Right renal cortex interstitium (tissue), 3 donors: ENCODE measurements at regions not wholly inside any gene's neighbourhood (a gene's known extent, or its start where the extent isn't known, plus 50 kb on each side); places are given as distances from the start of the nearest gene placed in this dataset.

Experiments used
- DNase-seq, 3 donors: peaks; one replicate each; pipeline ENCODE4 v3.0.0-alpha.2; 2013; ENCODE audit warnings: low read depth in 3 of 3, low spot score in 2 of 3

DNA sequence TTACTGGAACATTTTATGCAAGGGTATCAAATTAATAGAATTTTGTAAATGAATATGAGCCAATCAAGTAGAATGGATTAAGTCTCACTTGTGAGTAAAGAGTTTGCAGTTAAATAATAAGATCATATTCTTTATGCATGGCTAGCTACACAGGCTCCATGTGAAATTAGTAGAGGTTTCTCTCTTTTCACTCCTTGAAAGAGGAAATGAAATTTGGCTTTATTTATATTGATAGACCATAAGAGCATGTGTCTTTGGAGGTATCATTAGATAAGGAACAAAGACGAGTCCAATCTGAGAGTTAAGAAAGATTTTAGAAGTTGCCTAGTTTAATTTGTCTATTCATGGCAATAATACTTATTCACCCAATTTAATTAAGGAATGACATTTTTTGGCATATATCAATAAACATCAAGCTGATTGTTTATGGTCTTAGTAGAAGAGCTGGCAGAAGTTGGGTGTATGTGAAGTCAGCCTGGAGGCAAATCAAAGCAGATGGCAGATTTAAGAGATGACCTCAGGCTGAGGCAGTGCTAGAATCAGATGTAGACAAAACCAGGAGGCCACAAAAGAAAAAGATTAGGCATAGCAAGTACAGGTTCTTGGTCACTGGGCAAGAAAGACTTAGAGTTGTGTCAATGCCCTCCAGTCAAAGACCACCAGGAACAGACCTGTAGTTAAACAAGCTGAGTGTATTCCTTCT lies 406.5 kb upstream of the ARHGEF26 start:
- no peak for DNase-seq

DNA sequence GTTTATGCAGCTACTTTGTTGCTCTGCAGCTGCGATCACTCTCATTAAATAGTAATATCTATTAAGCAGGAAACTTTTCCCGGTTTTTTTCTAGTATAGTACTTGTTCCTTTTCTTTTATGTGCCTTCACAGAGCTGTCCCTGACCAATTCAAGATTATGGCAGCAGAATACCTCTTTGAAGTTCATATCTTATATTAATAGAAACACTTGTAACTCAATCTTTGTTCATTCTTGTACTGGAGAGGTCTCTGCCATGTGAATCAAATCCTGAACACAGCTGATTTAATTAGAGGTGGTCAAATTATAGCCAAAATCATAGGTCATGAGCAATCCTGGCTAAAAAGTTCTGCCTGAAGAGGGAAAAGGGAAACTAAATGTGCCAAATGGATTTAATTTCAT lies 399.0 kb upstream of the ARHGEF26 start:
- no peak for DNase-seq

- DNase-seq, result no peak
These were observed 390.1 kb upstream of the ARHGEF26 start for GRCh38 chr3:153731071-153731470.

- DNase-seq, result no peak
These were observed 386.2 kb upstream of the ARHGEF26 start for GRCh38 chr3:153734777-153735551.

- DNase-seq, result no peak
These were observed 381.1 kb upstream of the ARHGEF26 start for GRCh38 chr3:153740109-153740508.

DNA sequence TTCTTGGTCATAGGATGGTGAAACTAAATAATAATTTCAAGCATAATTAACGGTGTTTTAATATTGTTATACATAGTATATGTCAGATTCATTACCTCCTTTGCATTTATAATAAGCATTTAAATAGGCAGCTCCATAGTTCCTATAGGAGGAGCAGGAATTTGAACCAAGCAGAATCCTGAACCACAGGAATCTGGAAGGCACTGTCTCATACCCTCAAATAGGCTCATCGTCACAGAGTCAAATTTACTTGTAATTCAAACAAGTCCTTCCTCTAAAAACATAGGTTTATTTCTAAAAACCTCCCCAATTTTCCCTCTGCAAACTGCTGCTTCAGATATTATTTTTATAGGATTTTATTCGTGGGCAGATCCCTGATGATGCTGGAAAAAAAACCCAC lies 376.3 kb upstream of the ARHGEF26 start:
- no peak for DNase-seq

DNA sequence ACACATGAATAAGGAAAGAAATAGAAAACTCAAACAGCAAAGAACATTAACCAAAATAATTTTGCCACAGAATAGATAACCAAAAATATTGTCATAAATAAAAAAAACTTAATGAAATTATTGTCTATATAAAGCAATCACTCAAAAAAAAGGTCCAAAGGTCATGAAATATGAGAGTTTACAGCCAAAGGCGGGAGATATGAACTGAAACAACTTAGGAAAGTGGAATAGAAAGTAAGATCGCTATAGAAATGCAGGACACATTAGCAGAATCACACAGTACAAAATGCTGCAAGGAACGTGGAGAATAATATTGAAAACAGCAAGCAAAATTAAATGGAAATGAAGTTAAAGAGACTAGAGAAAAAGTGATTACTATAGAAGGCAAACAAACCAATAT lies 375.0 kb upstream of the ARHGEF26 start:
- no peak for DNase-seq

DNA sequence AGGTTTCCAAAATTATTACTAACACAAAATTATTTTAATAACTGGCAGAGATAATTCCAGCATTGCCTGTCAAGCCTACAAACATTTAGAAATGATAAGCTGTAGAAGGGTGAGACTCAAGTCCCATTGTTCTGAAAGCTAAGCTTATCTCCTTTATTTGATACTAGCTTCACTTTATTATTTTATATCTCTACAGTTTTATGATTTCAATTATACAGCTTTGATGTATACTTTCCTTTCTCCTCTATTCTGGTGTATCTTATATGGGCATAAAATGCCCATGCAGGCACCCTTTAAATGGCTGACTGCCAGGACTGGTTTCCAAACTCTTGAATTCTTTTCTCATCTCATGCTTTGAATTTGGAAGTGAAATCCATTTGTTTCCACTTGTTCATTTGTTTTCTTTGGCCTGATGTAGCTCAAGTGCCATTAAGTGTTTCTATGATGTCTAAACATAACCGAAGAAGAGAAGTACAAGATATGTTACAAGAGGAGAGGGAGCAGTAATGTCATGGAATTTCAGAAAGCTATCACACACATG lies 372.1 kb upstream of the ARHGEF26 start:
- DNase-seq, result no peak

DNA sequence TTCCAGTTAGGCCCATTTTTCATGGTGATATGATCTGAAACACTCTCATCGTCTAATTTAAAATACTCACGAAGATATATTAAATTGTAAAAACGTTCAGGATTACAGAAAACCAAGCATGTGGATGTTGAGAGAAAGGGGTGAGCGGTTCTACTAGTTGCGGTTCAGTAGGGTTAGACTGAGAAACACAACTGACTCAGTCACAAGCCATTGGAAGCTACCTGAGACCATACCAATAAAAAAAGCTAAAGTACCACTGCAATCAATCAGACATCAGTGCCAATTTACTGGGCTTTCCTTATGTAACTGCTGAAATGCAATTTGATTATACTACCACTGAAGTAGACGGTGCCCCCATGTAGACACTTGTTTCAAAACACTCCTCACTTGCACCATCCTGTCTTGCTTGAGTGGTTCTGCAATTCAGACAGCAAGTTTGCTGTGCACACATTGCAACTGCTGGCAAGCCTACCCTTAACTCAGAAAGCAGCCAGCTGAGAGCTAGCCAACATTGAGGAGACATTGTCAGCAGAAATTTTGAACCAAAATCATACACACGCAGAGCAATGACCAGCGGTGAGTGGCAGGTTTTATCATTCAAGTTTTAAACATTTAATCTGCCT lies 368.7 kb upstream of the ARHGEF26 start:
- no peak for DNase-seq

- no peak for DNase-seq
These were observed 368.2 kb upstream of the ARHGEF26 start for GRCh38 chr3:153753035-153753434.

- no peak for DNase-seq
These were observed 364.4 kb upstream of the ARHGEF26 start for GRCh38 chr3:153756816-153757215.

- DNase-seq, result no peak
These were observed 363.4 kb upstream of the ARHGEF26 start for GRCh38 chr3:153757839-153758238.

DNA sequence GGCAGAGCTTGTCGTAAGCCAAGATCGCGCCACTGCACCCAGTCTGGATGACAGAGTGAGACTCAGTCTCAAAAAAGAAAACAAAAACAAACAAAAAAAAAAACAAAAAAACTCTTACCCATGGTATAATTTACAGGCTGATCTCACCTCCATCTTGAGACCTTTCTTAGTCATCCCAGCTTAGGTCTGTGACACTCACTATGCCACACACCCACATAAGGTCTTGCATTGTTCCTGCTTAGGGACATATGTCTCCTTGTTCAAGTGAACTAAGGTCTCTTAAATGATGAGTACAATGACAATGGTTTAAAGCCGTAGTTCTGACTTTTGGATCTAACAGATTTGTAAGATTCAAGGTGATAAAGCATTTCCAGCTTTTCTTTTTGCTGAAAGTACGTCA lies 360.2 kb upstream of the ARHGEF26 start:
- DNase-seq, result no peak

- no peak for DNase-seq
These were observed 358.6 kb upstream of the ARHGEF26 start for GRCh38 chr3:153762411-153763235.

DNA sequence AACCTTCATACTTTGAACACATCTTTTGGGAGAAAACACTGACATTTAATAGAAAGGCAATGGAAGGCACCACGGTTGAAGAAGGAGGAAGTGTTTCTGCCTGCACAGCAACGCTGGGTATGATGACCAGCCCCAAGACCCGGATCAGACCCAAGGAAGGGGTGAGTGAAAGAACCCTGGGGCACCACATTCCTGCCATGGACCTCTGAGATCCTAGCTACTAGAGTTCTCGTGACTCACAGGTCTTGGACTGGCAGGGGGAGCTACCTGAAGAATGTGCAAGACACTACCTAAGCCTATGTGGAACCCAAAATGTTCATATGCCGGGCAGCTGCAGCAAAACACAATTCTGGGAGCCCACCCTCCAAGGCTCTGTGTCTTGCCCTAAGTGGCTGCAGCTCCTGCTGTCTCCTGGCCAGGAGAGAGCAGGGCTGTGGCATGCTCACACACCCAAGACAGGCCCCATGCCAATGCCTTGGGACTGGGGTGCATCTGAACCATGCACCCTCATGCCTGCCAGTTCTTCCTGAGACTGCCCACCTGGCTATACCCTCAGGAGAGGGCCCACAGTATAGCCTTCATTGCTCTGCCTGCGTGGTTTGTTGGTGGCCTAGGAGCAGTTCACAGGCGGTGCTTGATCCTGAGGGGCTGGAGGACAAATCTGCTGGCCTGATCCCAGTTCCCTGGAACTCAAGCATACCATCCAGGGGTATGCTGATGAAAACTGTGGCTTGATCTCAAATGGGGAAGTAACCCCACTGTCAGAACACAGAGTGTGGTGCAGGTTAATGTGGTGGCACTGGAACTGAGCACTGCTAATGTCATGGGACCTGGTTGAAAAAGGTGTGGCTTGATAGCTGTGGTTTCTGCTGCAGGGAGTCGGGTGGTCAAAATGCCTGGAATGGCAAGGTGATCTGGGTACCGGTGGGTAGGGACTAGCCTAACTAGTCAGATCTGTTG lies 353.3 kb upstream of the ARHGEF26 start:
- DNase-seq, result no peak

DNA sequence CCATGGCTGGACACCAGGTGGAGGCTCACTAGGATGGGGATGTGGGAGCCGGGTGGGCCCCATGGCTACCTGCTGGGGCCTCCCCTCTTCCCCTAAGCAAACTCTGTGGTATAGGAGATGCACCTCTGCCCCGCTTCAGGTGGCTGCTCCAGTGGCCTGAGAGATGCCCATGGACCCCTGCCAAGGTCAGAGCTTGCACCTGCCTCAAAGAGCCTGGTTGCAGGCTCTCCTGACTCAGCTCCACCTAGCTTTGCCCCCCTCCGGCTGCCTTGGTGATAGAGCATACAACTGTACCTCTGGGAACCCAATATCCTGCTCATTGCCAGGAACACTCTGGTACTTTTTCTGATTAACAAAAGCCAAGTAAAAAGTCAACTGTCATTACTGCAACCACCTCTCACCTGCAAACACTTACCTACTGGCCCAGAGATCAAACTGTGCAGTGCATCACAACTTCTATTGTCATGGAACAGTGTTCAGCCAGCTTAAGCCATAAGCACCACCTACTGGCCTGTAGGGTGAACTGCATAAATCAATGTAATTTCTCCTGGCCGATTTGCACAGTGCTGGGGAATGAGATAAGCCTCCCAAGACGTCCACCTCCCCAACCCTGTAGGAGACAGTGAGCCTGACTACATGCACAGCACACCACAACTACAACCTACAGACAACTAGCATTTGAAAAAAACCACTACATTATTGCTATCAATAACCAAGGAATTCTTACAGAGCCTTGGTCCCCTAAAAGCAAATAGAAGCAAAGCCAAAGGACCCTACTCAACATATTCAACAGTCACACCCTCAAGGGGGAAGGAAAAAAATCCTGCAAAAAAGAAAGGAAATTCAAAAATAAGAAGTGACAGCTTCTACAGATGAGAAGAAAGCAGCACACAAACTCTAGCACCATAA lies 352.4 kb upstream of the ARHGEF26 start:
- DNase-seq, result no peak

DNA sequence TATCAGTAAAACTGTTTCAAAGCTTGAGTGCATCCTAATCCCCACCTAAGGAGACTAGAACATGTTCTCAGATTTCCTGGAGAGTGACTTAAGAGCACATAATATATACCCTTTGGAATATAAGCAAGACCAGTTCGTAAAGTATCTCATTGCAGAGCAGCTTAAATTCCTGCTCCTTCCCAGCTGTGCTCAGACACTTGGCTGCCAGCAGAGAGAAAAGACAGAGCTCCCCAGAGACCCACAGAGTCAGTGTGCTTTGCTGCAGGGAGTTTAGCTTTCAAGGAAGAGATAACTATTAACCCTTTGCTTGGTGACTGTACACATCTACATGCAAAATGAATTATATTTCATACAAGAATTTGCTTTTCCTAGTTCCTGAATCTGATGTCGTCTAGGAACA lies 338.1 kb upstream of the ARHGEF26 start:
- no peak for DNase-seq

DNA sequence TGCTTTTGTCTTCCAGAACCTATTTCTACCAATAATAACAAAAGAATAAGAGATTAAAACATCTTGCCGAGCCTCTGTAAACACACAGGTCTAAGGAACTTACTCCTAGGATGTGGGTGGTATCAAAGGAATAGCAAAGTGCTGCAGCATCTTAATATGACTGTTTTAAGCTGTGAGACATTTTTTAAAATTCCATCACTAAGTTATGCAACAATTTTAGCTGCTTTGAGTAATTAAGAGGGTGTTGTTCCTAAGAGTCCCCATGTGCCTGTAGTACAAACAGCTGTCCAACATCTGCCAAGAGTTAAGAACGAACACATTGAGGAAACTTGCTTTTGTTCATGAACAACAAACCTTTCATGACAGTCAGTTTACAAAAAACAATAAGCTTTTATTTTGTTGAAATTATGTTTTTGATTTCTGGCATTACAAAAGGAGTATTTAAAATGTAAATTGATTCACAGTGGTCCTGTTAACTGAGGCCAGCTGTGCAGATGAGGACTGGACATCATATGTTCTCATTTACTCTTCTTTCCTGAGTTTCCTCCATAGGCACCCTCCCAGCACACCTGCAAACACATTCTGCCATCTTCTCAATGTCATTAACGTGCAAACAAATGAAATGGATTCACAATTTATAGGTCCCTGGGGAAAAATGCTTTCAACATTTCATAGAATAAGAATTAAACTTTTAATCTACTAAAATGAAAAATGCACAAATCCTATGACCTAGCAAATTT lies 337.3 kb upstream of the ARHGEF26 start:
- no peak for DNase-seq
